ENCODE measurements at regions not wholly inside any gene's neighbourhood (a gene's known extent, or its start where the extent isn't known, plus 50 kb on each side); places are given as distances from the start of the nearest gene placed in this dataset.

GRCh38 chr5:117475919-117476318 lies 901.3 kb upstream of the SEMA6A start:
- no peak overlapping the region for H3K4me3 ChIP-seq (ENCODE audit: low read length)
- no peaks in the 10 kb centered on the region for H3K79me2 ChIP-seq (ENCODE audit: control insufficient read depth, low read length)
- H4K20me1 ChIP-seq (ENCODE audit: control insufficient read depth, insufficient read depth, low read depth, low read length): no peaks in the 10 kb centered on the region
- H3K27ac ChIP-seq (ENCODE audit: low read depth, low read length): no peak overlapping the region
- H3K4me2 ChIP-seq (ENCODE audit: low read length): no peak overlapping the region
- TF ChIP-seq EZH2phosphoT487 (IDR thresholded peaks at IDR 0.05; ENCODE audit: borderline replicate concordance, low read length) (no peak), CTCF (IDR thresholded peaks at IDR 0.05; ENCODE audit: low read depth, low read length, poor library complexity, severe bottlenecking) (no peak)
- H3K36me3 ChIP-seq (ENCODE audit: control insufficient read depth, low read length): no peaks in the 10 kb centered on the region
- no peaks in the 10 kb centered on the region for H3K27me3 ChIP-seq (ENCODE audit: control insufficient read depth, low read length)
- no peaks in the 10 kb centered on the region for H3K9me2 ChIP-seq (replicated peaks; ENCODE audit: control insufficient read depth, low read length)
- no peaks in the 10 kb centered on the region for H3F3A ChIP-seq (ENCODE audit: control insufficient read depth, insufficient read depth)
- no peaks in the 10 kb centered on the region for H3K4me1 ChIP-seq (ENCODE audit: control insufficient read depth, low read length)
- no peaks in the 10 kb centered on the region for H3K9me3 ChIP-seq (ENCODE audit: control insufficient read depth, insufficient read depth, low read length)

- Histone ChIP-seq H3K27me3 (ENCODE audit: control insufficient read depth, low read length) (no peaks in the 10 kb centered on the region), H3K4me2 (ENCODE audit: low read length) (no peak overlapping the region), H3K36me3 (ENCODE audit: control insufficient read depth, low read length) (no peaks in the 10 kb centered on the region), H3K4me1 (ENCODE audit: control insufficient read depth, low read length) (no peaks in the 10 kb centered on the region), H3K9me2 (replicated peaks; ENCODE audit: control insufficient read depth, low read length) (no peaks in the 10 kb centered on the region), H3K79me2 (ENCODE audit: control insufficient read depth, low read length) (no peaks in the 10 kb centered on the region), H3K4me3 (ENCODE audit: low read length) (no peak overlapping the region), H3F3A (ENCODE audit: control insufficient read depth, insufficient read depth) (no peaks in the 10 kb centered on the region), H3K9me3 (ENCODE audit: control insufficient read depth, insufficient read depth, low read length) (no peaks in the 10 kb centered on the region), H3K27ac (ENCODE audit: low read depth, low read length) (no peak overlapping the region), H4K20me1 (ENCODE audit: control insufficient read depth, insufficient read depth, low read depth, low read length) (no peaks in the 10 kb centered on the region)
- TF ChIP-seq CTCF (IDR thresholded peaks at IDR 0.05; ENCODE audit: low read depth, low read length, poor library complexity, severe bottlenecking): no peak
- TF ChIP-seq EZH2phosphoT487 (IDR thresholded peaks at IDR 0.05; ENCODE audit: borderline replicate concordance, low read length): no peak
Measured at GRCh38 chr5:117473165-117473564, 898.5 kb upstream of the SEMA6A start.

- H3K4me3 ChIP-seq (ENCODE audit: low read length): no peak overlapping the region
- H3F3A ChIP-seq (ENCODE audit: control insufficient read depth, insufficient read depth): no peaks in the 10 kb centered on the region
- H3K4me2 ChIP-seq (ENCODE audit: low read length): no peak overlapping the region
- no peaks in the 10 kb centered on the region for H3K27me3 ChIP-seq (ENCODE audit: control insufficient read depth, low read length)
- no peaks in the 10 kb centered on the region for H4K20me1 ChIP-seq (ENCODE audit: control insufficient read depth, insufficient read depth, low read depth, low read length)
- H3K36me3 ChIP-seq (ENCODE audit: control insufficient read depth, low read length): no peaks in the 10 kb centered on the region
- H3K79me2 ChIP-seq (ENCODE audit: control insufficient read depth, low read length): no peaks in the 10 kb centered on the region
- H3K9me3 ChIP-seq (ENCODE audit: control insufficient read depth, insufficient read depth, low read length): no peaks in the 10 kb centered on the region
- no peak overlapping the region for H3K27ac ChIP-seq (ENCODE audit: low read depth, low read length)
- no peaks in the 10 kb centered on the region for H3K9me2 ChIP-seq (replicated peaks; ENCODE audit: control insufficient read depth, low read length)
- 0 out of 2 replicates have a peak, but pooled peaks cover 4% of the 10 kb centered on the region for H3K4me1 ChIP-seq (ENCODE audit: control insufficient read depth, low read length)
- TF ChIP-seq EZH2phosphoT487 (IDR thresholded peaks at IDR 0.05; ENCODE audit: borderline replicate concordance, low read length): no peak
- no peak for TF ChIP-seq CTCF (IDR thresholded peaks at IDR 0.05; ENCODE audit: low read depth, low read length, poor library complexity, severe bottlenecking)
Measured at GRCh38 chr5:117463881-117464570, 889.4 kb upstream of the SEMA6A start.
